ENCODE measurements at regions not wholly inside any gene's neighbourhood (a gene's known extent, or its start where the extent isn't known, plus 50 kb on each side); places are given as distances from the start of the nearest gene placed in this dataset.

DNA sequence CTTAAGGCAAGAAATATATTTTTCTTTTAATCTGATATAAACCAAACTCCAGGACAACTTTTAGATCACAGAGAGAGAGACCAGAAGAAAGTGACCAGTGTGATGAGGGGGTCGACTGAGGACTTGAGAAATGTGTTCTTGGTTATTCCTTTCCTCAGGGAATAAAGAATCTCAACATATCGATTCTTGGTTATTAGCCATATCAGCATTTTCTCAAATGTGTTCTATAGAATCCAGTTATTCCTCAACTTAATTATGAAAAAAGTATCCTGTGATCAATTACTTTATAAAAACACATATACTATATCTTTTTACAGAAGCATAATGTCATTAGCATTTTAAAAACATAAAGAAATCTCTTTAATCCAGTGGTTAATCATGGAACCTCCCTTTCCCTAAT is 222.1 kb upstream of the FAM3C start:
- no peaks in the 10 kb centered on the region for H3K27me3 Mint-ChIP-seq (ENCODE audit: insufficient read depth, low read depth)
- H3K79me2 ChIP-seq (ENCODE audit: low read depth): no peaks in the 10 kb centered on the region
- no peak overlapping the region for H3K27ac Mint-ChIP-seq
- H3K9me3 ChIP-seq (ENCODE audit: low read depth): no peaks in the 10 kb centered on the region
- no peaks in the 10 kb centered on the region for H3K36me3 ChIP-seq
- no peak overlapping the region for H3K4me2 ChIP-seq
- no peaks in the 10 kb centered on the region for H3K36me3 Mint-ChIP-seq
- H3K4me1 Mint-ChIP-seq: peaks cover 13% of the 10 kb centered on the region
- no peak overlapping the region for H3K4me3 ChIP-seq
- peaks cover 14% of the 10 kb centered on the region for H3F3A ChIP-seq (ENCODE audit: low read depth)
- DNase-seq (ENCODE audit: low spot score): no peak
- TF ChIP-seq EZH2 (IDR thresholded peaks at IDR 0.05) (no peak), EZH2phosphoT487 (IDR thresholded peaks at IDR 0.05) (no peak)
- TF ChIP-seq, protein P1, sequence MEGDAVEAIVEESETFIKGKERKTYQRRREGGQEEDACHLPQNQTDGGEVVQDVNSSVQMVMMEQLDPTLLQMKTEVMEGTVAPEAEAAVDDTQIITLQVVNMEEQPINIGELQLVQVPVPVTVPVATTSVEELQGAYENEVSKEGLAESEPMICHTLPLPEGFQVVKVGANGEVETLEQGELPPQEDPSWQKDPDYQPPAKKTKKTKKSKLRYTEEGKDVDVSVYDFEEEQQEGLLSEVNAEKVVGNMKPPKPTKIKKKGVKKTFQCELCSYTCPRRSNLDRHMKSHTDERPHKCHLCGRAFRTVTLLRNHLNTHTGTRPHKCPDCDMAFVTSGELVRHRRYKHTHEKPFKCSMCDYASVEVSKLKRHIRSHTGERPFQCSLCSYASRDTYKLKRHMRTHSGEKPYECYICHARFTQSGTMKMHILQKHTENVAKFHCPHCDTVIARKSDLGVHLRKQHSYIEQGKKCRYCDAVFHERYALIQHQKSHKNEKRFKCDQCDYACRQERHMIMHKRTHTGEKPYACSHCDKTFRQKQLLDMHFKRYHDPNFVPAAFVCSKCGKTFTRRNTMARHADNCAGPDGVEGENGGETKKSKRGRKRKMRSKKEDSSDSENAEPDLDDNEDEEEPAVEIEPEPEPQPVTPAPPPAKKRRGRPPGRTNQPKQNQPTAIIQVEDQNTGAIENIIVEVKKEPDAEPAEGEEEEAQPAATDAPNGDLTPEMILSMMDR (IDR thresholded peaks at IDR 0.05): no peak
- no peak overlapping the region for H3K4me3 Mint-ChIP-seq
- peaks cover 28% of the 10 kb centered on the region for H3K4me1 ChIP-seq
- no peak overlapping the region for H2AFZ ChIP-seq (replicated peaks)
- no peak overlapping the region for H3K27ac ChIP-seq
- no peaks in the 10 kb centered on the region for H4K20me1 ChIP-seq (ENCODE audit: low read depth)
- H3K9ac ChIP-seq: no peak overlapping the region
- no peaks in the 10 kb centered on the region for H3K27me3 ChIP-seq
- no peaks in the 10 kb centered on the region for H3K9me3 Mint-ChIP-seq

DNA sequence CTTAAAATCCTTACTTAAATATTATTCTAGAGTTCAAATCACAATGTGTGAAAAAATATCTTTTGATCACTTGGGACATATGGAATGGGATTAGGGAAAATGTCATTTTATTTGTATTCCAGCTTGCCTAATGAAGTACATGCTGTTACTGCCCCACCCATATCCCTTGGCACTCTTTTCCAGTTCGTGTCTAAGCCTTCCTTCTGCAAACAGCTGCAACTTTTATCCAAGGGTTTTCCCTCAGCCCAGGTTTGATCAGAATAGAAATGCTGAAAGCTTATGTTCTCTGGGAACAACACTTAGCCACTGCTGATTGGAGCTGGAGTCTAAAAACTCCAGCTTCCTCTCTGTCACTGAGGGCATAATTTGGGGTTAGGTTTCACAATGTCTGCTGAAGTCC is 214.1 kb upstream of the FAM3C start:
- H3K27ac Mint-ChIP-seq: no peak overlapping the region
- Histone ChIP-seq H4K20me1 (ENCODE audit: low read depth) (no peaks in the 10 kb centered on the region), H3K4me1 (peaks cover 3% of the 10 kb centered on the region), H3F3A (ENCODE audit: low read depth) (no peaks in the 10 kb centered on the region), H3K9ac (no peak overlapping the region), H3K4me2 (no peak overlapping the region), H2AFZ (replicated peaks) (peak overlapping the region; percentile 44), H3K4me3 (no peak overlapping the region), H3K27ac (no peak overlapping the region), H3K79me2 (ENCODE audit: low read depth) (no peaks in the 10 kb centered on the region), H3K36me3 (no peaks in the 10 kb centered on the region), H3K27me3 (no peaks in the 10 kb centered on the region), H3K9me3 (ENCODE audit: low read depth) (no peaks in the 10 kb centered on the region)
- TF ChIP-seq EZH2 (IDR thresholded peaks at IDR 0.05): no peak
- no peak for TF ChIP-seq EZH2phosphoT487 (IDR thresholded peaks at IDR 0.05)
- TF ChIP-seq, protein P1 (IDR thresholded peaks at IDR 0.05): no peak
- no peaks in the 10 kb centered on the region for H3K36me3 Mint-ChIP-seq
- H3K4me3 Mint-ChIP-seq: no peak overlapping the region
- no peak for DNase-seq (ENCODE audit: low spot score)
- peaks cover 13% of the 10 kb centered on the region for H3K4me1 Mint-ChIP-seq
- H3K9me3 Mint-ChIP-seq: no peaks in the 10 kb centered on the region
- no peaks in the 10 kb centered on the region for H3K27me3 Mint-ChIP-seq (ENCODE audit: insufficient read depth, low read depth)

GRCh38 chr7:121609208-121609607 is 213.1 kb upstream of the FAM3C start:
- Histone ChIP-seq H2AFZ (replicated peaks) (no peak overlapping the region), H3K9me3 (ENCODE audit: low read depth) (no peaks in the 10 kb centered on the region), H3K27ac (no peak overlapping the region), H3K9ac (no peak overlapping the region), H3K4me1 (peaks cover 4% of the 10 kb centered on the region), H3K79me2 (ENCODE audit: low read depth) (no peaks in the 10 kb centered on the region), H3K4me3 (no peak overlapping the region), H3K4me2 (no peak overlapping the region), H4K20me1 (ENCODE audit: low read depth) (no peaks in the 10 kb centered on the region), H3F3A (ENCODE audit: low read depth) (no peaks in the 10 kb centered on the region), H3K27me3 (no peaks in the 10 kb centered on the region), H3K36me3 (no peaks in the 10 kb centered on the region)
- Mint-ChIP-seq H3K27ac (no peak overlapping the region), H3K4me1 (peaks cover 23% of the 10 kb centered on the region), H3K36me3 (no peaks in the 10 kb centered on the region), H3K4me3 (no peak overlapping the region), H3K27me3 (ENCODE audit: insufficient read depth, low read depth) (no peaks in the 10 kb centered on the region), H3K9me3 (no peaks in the 10 kb centered on the region)
- TF ChIP-seq, protein P1 (IDR thresholded peaks at IDR 0.05): no peak
- no peak for TF ChIP-seq EZH2 (IDR thresholded peaks at IDR 0.05)
- no peak for TF ChIP-seq EZH2phosphoT487 (IDR thresholded peaks at IDR 0.05)
- DNase-seq (ENCODE audit: low spot score): no peak

Data from neural progenitor cell (in vitro differentiated cells).